GM11168 (cell line): ENCODE measurements at regions not wholly inside any gene's neighbourhood (a gene's known extent, or its start where the extent isn't known, plus 50 kb on each side); places are given as distances from the start of the nearest gene placed in this dataset.

Experiments used
- in situ Hi-C: fragments of 300-500 bp; cut with MboI; formaldehyde crosslinking; loops from one replicate; pipeline ENCODE4 v1.12.0; 2022; ENCODE audit warnings: low sequenced_read_pairs; ENCODE audit not compliant: unreplicated experiment

GRCh38 chr2:118669654-118670053, 177.8 kb downstream of the EN1 start:
- in situ Hi-C loops = no loop called here

GRCh38 chr2:118668431-118669424, 178.7 kb downstream of the EN1 start:
- in situ Hi-C loops = no loop called here

GRCh38 chr2:118667964-118668363, 179.5 kb downstream of the EN1 start:
- in situ Hi-C loops = no loop called here

- in situ Hi-C loops = no loop called here
Observed at GRCh38 chr2:118667348-118667747, 180.1 kb downstream of the EN1 start.

GRCh38 chr2:118665784-118666529, 181.5 kb downstream of the EN1 start:
- in situ Hi-C loops = no loop called here

- in situ Hi-C loops = no loop called here
Observed at GRCh38 chr2:118661179-118661578, 186.3 kb downstream of the EN1 start.

- in situ Hi-C loops = no loop called here
Observed at GRCh38 chr2:118658596-118659198, 188.8 kb downstream of the EN1 start.

GRCh38 chr2:118657466-118657865, 190.0 kb downstream of the EN1 start:
- in situ Hi-C loops = no loop called here

- in situ Hi-C loops = no loop called here
Observed at GRCh38 chr2:118654945-118655344, 192.5 kb downstream of the EN1 start.

GRCh38 chr2:118650327-118650726, 197.1 kb downstream of the EN1 start:
- in situ Hi-C loops = no loop called here

GRCh38 chr2:118645876-118646275, 201.6 kb downstream of the EN1 start:
- in situ Hi-C loops = no loop called here

GRCh38 chr2:118644190-118644589, 203.3 kb downstream of the EN1 start:
- in situ Hi-C loops = no loop called here

GRCh38 chr2:118643294-118643693, 204.2 kb downstream of the EN1 start:
- in situ Hi-C loops = no loop called here

GRCh38 chr2:118642501-118642900, 204.9 kb downstream of the EN1 start:
- in situ Hi-C loops = no loop called here

GRCh38 chr2:118641711-118642110, 205.7 kb downstream of the EN1 start:
- in situ Hi-C loops = no loop called here

GRCh38 chr2:118639371-118639770, 208.1 kb downstream of the EN1 start:
- in situ Hi-C loops = no loop called here

GRCh38 chr2:118638453-118638852, 209.0 kb downstream of the EN1 start:
- in situ Hi-C loops = no loop called here

- in situ Hi-C loops = no loop called here
Observed at GRCh38 chr2:118635891-118636290, 211.6 kb downstream of the EN1 start.

GRCh38 chr2:118634876-118635275, 212.6 kb downstream of the EN1 start:
- in situ Hi-C loops = no loop called here

- in situ Hi-C loops = no loop called here
Observed at GRCh38 chr2:118633371-118634018, 214.0 kb downstream of the EN1 start.
